ENCODE measurements at regions not wholly inside any gene's neighbourhood (a gene's known extent, or its start where the extent isn't known, plus 50 kb on each side); places are given as distances from the start of the nearest gene placed in this dataset.

DNA sequence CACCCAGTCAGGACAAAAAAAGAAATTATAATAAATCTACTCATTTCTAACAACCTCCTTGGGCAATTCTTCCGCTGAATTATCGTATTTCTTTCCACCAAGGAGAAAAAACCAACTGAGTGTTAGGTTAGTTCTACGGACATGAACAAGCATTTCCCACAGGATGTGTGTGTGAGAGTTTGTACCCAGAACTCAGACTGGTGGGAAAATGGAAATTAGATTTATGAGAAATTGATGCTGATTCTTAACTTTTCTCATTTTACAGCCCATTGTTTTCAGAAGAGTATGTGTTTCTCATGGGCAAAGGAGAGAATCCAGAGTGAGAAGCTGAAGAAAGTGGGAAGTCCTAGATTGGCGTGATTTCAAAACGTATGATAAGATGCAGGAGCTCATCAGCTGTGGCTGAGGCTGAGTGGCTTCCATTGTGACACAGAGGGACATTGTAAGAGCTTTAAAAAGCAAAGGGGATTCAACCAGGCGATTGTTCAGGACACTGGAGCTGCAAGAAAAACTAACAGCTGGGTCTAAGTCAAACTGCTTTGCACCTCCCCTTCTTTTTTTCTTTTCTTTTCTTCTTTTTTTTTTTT lies 184.7 kb upstream of the ARGLU1 start:
- no peak overlapping the region for H3K4me3 ChIP-seq (ENCODE audit: control insufficient read depth, low read depth, low read length)
- TF ChIP-seq, protein P1, sequence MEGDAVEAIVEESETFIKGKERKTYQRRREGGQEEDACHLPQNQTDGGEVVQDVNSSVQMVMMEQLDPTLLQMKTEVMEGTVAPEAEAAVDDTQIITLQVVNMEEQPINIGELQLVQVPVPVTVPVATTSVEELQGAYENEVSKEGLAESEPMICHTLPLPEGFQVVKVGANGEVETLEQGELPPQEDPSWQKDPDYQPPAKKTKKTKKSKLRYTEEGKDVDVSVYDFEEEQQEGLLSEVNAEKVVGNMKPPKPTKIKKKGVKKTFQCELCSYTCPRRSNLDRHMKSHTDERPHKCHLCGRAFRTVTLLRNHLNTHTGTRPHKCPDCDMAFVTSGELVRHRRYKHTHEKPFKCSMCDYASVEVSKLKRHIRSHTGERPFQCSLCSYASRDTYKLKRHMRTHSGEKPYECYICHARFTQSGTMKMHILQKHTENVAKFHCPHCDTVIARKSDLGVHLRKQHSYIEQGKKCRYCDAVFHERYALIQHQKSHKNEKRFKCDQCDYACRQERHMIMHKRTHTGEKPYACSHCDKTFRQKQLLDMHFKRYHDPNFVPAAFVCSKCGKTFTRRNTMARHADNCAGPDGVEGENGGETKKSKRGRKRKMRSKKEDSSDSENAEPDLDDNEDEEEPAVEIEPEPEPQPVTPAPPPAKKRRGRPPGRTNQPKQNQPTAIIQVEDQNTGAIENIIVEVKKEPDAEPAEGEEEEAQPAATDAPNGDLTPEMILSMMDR (IDR thresholded peaks at IDR 0.05; ENCODE audit: control insufficient read depth, insufficient read depth, low read depth, low read length, missing control alignments): no peak
- no peak for DNase-seq (ENCODE audit: low read depth)

DNA sequence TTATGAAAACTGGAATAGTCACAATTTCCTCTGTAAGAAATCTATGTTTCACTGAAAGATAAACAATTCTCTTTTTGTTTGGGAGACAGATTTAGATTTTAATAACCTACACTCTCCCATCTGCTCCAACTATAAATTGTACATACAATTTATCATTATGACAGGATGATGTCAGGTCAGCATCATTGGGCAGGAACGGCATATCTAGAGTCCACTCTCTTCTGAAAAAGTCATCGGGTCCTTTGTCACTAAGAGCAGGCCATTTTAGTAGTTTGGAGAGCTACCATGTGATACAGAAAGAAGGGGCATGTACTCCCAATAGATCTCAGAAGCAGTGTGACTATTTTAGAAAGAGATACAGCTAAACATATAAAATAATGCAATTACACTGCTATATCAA lies 180.8 kb upstream of the ARGLU1 start:
- DNase-seq (ENCODE audit: low read depth): no peak
- TF ChIP-seq, protein P1 (IDR thresholded peaks at IDR 0.05; ENCODE audit: control insufficient read depth, insufficient read depth, low read depth, low read length, missing control alignments): no peak
- H3K4me3 ChIP-seq (ENCODE audit: control insufficient read depth, low read depth, low read length): no peak overlapping the region

DNA sequence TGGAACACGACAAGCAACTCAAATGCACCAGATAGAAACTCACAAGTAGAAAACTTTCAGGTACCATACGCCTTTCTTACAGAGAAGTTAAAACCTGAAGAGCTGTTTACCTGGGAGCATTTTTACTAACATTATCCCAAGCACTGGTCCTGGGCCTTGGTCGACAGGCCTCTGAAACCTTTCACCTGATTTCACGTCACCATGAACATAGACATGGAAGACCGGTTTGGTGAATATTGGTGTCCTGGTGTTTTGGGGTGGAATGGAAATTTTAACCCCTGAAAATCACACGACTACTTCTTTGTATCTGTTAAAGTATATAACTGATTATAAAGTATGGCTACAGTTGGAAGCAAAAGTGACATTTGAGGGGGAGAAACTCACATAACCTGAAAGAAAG lies 176.6 kb upstream of the ARGLU1 start:
- TF ChIP-seq, protein P1 (IDR thresholded peaks at IDR 0.05; ENCODE audit: control insufficient read depth, insufficient read depth, low read depth, low read length, missing control alignments): no peak
- DNase-seq (ENCODE audit: low read depth): no peak

DNA sequence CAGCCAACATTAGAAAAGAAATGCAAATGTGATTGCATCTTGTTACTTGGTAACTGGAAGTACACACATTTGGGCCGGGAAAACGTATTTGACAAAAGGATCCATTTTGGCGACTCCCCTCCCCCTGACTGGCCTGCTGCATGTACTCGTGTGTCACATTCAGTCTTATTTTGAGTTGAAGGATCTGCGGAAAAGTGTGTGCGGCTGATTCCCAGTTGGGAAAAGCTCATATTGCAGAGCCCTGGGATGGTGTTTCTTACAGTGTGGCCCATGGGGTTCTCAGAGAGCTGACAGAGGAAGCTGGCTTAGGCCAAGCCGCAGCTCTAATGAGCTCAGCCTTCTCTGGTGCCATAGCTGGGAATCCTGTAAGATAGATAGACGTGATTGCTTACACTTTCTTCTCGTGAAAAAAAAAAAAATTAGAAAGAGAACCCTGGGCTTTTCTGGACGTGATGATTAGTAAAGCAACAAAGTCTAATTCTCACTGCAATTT lies 170.3 kb upstream of the ARGLU1 start:
- H3K4me3 ChIP-seq (ENCODE audit: control insufficient read depth, low read depth, low read length): no peak overlapping the region
- TF ChIP-seq, protein P1 (IDR thresholded peaks at IDR 0.05; ENCODE audit: control insufficient read depth, insufficient read depth, low read depth, low read length, missing control alignments): no peak
- no peak for DNase-seq (ENCODE audit: low read depth)

More for the DNA sequence above, 176.6 kb upstream of the ARGLU1 start:
- no peak overlapping the region for H3K4me3 ChIP-seq (ENCODE audit: control insufficient read depth, low read depth, low read length)

DNA sequence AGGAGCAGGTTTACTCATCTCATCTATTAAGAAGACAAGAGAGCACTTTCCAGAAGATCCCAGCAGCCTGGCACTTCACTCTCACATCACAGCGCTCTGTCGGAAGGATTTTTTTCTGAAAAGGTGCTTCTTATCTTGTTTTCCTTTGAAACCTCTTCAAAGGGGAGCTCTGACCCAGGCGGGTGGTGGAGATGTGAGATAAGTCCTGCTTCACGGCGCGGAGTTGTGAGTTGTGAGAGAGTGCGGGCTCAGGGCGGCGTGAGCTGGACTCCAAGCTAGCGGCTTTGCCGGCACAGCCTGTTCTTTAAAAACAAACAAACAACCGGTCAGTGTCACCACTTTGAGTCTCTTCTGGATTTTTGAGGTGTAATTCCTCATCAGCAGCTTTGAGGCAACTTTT lies 169.0 kb upstream of the ARGLU1 start:
- TF ChIP-seq, protein P1 (IDR thresholded peaks at IDR 0.05; ENCODE audit: control insufficient read depth, insufficient read depth, low read depth, low read length, missing control alignments): no peak
- no peak for DNase-seq (ENCODE audit: low read depth)
- no peak overlapping the region for H3K4me3 ChIP-seq (ENCODE audit: control insufficient read depth, low read depth, low read length)

DNA sequence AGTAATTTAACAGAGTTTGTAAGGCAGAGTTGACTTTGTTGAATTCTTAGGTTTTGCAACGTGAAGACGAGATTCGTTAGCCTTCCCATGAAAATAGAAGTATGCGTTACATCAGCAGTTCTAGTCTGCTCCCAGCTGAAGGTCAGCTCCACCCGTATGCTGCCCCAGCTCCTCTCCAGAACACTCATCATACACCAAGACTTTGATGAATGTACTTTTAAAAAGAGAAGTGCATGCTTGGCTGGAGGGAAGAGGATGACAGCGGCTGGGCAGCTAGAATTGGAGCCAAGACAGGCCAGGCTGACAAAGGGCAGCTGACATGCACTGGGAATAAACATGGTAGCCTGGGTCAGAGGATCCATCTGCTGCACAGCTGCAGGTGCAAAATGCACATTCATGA lies 166.3 kb upstream of the ARGLU1 start:
- TF ChIP-seq, protein P1 (IDR thresholded peaks at IDR 0.05; ENCODE audit: control insufficient read depth, insufficient read depth, low read depth, low read length, missing control alignments): no peak
- no peak overlapping the region for H3K4me3 ChIP-seq (ENCODE audit: control insufficient read depth, low read depth, low read length)

More for the DNA sequence above, 166.3 kb upstream of the ARGLU1 start:
- DNase-seq (ENCODE audit: low read depth): no peak
